Heart left ventricle (tissue), 13 donors: ENCODE measurements at regions not wholly inside any gene's neighbourhood (a gene's known extent, or its start where the extent isn't known, plus 50 kb on each side); places are given as distances from the start of the nearest gene placed in this dataset.

Source experiments
- CTCF ChIP-seq, 12 donors: fragments of 200-600 bp; sonication (generic) in 4 of 12; IDR thresholded peaks; one replicate each; pipeline versions ENCODE4 v1.5.0 to v1.8.0; 2018 to 2022; ENCODE audit warnings: antibody characterized with exemption in 12 of 12, mild to moderate bottlenecking in 5 of 12
- POLR2A ChIP-seq, 2 donors: fragments of 450-650 bp; IDR thresholded peaks; one replicate each; pipeline ENCODE4 v1.6.1; 2017; ENCODE audit warnings: antibody characterized with exemption in 2 of 2, mild to moderate bottlenecking in 2 of 2, moderate library complexity in 2 of 2
- donor health status: ischemic (EF 13 %, LVEDD 7.1; RV severe dilation, severe dysfunction).
- donor health status: DM: no; HTN: yes; CAD: no.
- donor health status: DM: no; HTN: no; CAD: no.
- donor health status: ischemic (EF 25% LVEDD 6.9; RV normal size, moderate dysfunction).
- donor health status: ischemic (EF 25% LVEDD 5.7; RV mildly dilated, moderate dysfunction).
- donor health status: ischemic (EF 35%, LVEDD 5.7; RV mildly dilated, moderate dysfunction).
- donor health status: nonischemic (EF 11% LVEDD 7.7; RV severe dilation, severe dysfunction).
- donor health status: DM: yes; HTN: yes; CAD: no.
- donor health status: PGD.
- donor health status: ischemic (EF 29% LVEDD 5.4; RV normal size, mild dysfunction).
- donor health status: nonischemic (EF 23%, LVEDD 6.1; RV moderate dilation, normal function).

GRCh38 chr5:7117961-7118360 lies 278.0 kb upstream of the ADCY2 start:
- TF ChIP-seq CTCF (IDR thresholded peaks at IDR 0.05) (no peak), POLR2A (IDR thresholded peaks at IDR 0.05) (no peak)
